ENCODE measurements at regions not wholly inside any gene's neighbourhood (a gene's known extent, or its start where the extent isn't known, plus 50 kb on each side); places are given as distances from the start of the nearest gene placed in this dataset.
"Not testable (repeated sequence)": the region's sequence is repeated elsewhere in the genome, so short reads cannot be mapped to it uniquely, and the experiment has no call there.

- not testable (repeated sequence) for DNase-seq (ENCODE audit: low read depth, low spot score); H3K27ac ChIP-seq
These were observed 759.2 kb downstream of the ZWINT start for GRCh38 chr10:55601690-55602478.

- H3K27ac ChIP-seq = no peak overlapping the region
- DNase-seq (ENCODE audit: low read depth, low spot score) = no peak
These were observed 750.6 kb upstream of the PCDH15 start for GRCh38 chr10:55551603-55552002.

- H3K27ac ChIP-seq = no peak overlapping the region
- DNase-seq (ENCODE audit: low read depth, low spot score) = peak; percentile 29
These were observed 749.2 kb upstream of the PCDH15 start for GRCh38 chr10:55550236-55550635.

- not testable (repeated sequence) for H3K27ac ChIP-seq; DNase-seq (ENCODE audit: low read depth, low spot score)
These were observed 736.5 kb upstream of the PCDH15 start for GRCh38 chr10:55537497-55537896.

DNA sequence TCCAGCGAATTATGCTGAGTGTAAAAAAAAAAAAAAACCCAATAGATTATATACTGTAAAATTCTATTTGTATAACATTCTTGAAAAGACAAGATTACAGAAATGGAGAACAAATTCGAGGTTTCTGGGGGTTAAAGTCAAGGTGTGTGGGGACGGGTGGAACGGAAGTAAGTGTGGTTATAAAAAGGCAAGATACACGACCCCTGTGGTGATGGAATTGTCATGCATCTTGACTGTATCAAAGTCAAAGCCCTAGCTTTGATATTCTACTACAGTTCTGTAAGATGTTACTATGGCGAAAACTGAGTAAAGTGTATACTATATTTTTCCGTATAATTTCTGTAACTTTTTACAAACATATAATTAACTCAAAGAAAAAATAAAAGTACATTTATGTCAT is 718.2 kb upstream of the PCDH15 start:
- H3K27ac ChIP-seq = no peak overlapping the region
- DNase-seq (ENCODE audit: low read depth, low spot score) = no peak

DNA sequence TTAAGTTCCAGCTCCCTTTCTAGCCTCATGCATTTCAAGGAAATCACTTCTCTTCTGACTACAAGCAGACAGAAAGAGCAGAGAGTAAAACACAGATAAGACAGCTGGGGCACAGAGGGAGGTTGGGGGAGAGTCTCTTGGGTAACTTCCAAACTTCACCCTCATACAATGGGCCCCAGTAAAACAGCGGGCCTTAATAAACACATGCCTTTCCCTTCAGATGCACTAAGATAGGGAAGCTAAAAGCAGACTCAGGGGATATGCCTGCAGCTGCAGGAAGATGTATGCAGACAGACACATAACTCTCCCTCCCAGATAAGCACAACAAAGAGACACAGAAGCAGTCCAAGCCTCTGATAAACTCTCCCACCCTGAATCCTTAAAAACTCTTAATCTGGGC is 717.4 kb upstream of the PCDH15 start:
- H3K27ac ChIP-seq; DNase-seq (ENCODE audit: low read depth, low spot score): not testable (repeated sequence)

GRCh38 chr10:55509168-55509567 is 708.1 kb upstream of the PCDH15 start:
- no peak overlapping the region for H3K27ac ChIP-seq

GRCh38 chr10:55500931-55501559 is 700.0 kb upstream of the PCDH15 start:
- no peak overlapping the region for H3K27ac ChIP-seq
- DNase-seq (ENCODE audit: low read depth, low spot score) = peak; percentile 8

More at GRCh38 chr10:55509168-55509567, 708.1 kb upstream of the PCDH15 start:
- DNase-seq (ENCODE audit: low read depth, low spot score) = no peak

DNA sequence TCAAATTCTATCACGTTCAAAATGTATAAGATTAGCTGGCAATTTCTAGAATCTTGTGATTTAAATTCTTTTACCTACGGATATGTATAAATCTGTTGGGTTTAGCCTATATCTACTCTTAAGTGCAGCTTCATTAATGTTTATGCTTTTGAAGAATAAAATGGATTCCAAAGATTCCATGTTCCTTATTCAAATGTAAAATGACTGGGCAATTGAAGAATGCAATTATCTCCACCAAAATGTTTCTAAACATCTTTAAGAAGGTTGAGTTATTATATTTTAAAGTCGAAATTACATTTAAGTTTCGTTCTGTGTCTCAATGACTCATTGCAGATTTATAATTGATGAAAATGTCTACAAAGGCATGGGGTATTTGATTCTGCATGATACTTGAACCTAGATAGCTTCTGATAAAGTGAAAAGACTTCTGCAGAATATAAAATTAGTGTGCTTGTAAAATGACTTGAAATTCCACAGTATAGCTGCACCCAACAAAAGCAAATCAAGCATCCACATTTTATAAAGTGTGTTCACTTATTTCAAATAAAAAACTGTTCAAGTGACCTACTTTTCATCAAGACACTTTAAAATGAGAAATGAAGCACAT is 697.0 kb upstream of the PCDH15 start:
- H3K27ac ChIP-seq = no peak overlapping the region

DNA sequence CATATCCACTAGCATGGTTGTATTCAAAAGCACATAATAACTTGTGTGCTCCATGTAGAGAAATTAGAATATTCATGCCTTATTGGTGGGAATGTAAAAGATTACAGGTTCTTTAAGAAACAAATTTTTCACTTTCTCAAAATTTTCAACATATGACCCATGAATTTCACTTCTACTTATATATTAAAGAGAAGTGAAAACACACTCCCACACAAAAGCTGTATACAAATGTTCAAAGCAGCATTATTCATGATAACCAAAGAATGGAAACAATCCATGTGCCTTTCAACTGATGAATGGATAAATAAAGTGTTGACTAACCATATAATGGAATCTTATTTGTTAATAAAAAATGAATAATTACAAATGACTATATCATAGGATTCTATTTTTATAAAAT is 694.5 kb upstream of the PCDH15 start:
- no peak for DNase-seq (ENCODE audit: low read depth, low spot score)
- H3K27ac ChIP-seq = no peak overlapping the region

More for the DNA sequence above, 697.0 kb upstream of the PCDH15 start:
- no peak for DNase-seq (ENCODE audit: low read depth, low spot score)

GRCh38 chr10:55491712-55492111 is 690.7 kb upstream of the PCDH15 start:
- H3K27ac ChIP-seq = no peak overlapping the region
- DNase-seq (ENCODE audit: low read depth, low spot score) = no peak

- no peak overlapping the region for H3K27ac ChIP-seq
- no peak for DNase-seq (ENCODE audit: low read depth, low spot score)
These were observed 684.8 kb upstream of the PCDH15 start for GRCh38 chr10:55485827-55486226.

- H3K27ac ChIP-seq = no peak overlapping the region
- no peak for DNase-seq (ENCODE audit: low read depth, low spot score)
These were observed 675.1 kb upstream of the PCDH15 start for GRCh38 chr10:55476129-55476528.

GRCh38 chr10:55474258-55474657 is 673.2 kb upstream of the PCDH15 start:
- no peak for DNase-seq (ENCODE audit: low read depth, low spot score)
- no peak overlapping the region for H3K27ac ChIP-seq

GRCh38 chr10:55470840-55471239 is 669.8 kb upstream of the PCDH15 start:
- no peak overlapping the region for H3K27ac ChIP-seq
- no peak for DNase-seq (ENCODE audit: low read depth, low spot score)

- no peak for DNase-seq (ENCODE audit: low read depth, low spot score)
- no peak overlapping the region for H3K27ac ChIP-seq
These were observed 665.9 kb upstream of the PCDH15 start for GRCh38 chr10:55466806-55467504.

- no peak for DNase-seq (ENCODE audit: low read depth, low spot score)
- H3K27ac ChIP-seq = no peak overlapping the region
These were observed 663.1 kb upstream of the PCDH15 start for GRCh38 chr10:55464083-55464482.

DNA sequence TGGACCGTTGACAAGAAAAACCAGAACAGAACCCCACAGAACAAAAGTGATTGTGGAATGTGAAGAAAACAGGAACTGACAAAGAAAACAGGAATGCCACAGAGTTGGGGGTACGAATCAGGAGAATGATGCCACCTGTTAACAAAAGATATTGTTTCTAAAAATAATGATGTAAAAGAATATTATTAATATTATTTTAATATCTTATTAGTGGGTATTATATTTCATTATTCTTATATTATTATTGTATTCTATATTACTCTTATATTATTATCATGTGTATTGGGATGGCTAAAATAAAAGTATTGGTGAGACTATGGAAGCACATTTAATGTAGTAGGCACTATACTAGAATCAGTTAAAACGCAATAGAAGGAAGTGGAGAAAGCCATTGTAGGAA is 659.0 kb upstream of the PCDH15 start:
- no peak overlapping the region for H3K27ac ChIP-seq
- DNase-seq (ENCODE audit: low read depth, low spot score) = no peak

DNA sequence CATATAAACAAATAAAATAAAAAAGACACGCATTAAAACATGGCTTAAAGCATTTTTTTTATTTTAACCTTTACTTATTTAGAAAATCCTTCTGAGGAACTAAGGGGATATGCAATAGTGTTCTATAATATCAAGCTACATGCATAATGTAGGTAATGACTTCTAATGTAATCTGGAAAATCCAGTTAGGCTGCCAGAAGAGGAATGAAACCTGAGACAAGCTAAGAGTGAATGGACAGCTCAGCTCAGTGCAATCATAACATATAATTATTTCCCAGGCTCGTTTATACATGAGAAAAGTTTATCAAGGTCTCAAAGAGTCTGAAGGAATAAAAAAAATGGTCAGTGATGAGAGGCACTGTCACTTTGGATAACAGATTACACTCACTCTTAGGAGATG is 649.0 kb upstream of the PCDH15 start:
- no peak overlapping the region for H3K27ac ChIP-seq
- no peak for DNase-seq (ENCODE audit: low read depth, low spot score)

DNA sequence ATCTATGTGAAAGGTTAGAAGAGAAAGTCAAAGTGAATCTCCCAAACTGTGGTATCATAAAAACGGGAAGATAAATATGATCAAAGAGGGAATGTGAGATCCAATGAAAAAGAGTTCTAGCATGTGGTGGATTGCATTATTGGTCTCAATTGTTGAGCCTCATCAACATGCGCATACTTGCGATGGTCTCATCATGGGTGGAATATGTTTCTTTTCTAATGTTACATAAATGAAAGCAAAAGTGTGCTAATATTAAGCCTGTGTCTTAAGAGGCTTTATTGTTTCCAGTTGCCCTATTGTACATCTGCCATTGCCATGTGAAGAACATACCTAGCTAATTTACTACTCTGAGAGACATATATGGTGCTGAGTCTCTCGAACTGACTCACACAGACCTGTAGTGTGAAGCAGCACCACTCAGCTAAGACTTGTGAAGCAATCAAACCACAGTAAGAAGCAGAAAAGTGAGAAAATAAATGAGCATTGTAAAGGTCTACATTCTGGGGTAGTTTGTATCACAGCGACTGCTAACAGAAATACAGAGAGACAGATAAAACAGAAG is 645.5 kb upstream of the PCDH15 start:
- no peak for DNase-seq (ENCODE audit: low read depth, low spot score)
- H3K27ac ChIP-seq = no peak overlapping the region

All from epithelial cell of prostate (primary cell).